Anterior cingulate cortex (tissue), 58 donors: ENCODE measurements at regions not wholly inside any gene's neighbourhood (a gene's known extent, or its start where the extent isn't known, plus 50 kb on each side); places are given as distances from the start of the nearest gene placed in this dataset.
"Not testable (repeated sequence)": the region's sequence is repeated elsewhere in the genome, so short reads cannot be mapped to it uniquely, and the experiment has no call there.

Source experiments
- DNase-seq, 58 donors: peaks; one replicate each; lab custom pipeline; 2025; lab: John Stamatoyannopoulos, UW

- DNase-seq = not testable (repeated sequence)
Measured at GRCh38 chr1:120656116-120656515, 67.6 kb upstream of the NBPF26 start.

DNA sequence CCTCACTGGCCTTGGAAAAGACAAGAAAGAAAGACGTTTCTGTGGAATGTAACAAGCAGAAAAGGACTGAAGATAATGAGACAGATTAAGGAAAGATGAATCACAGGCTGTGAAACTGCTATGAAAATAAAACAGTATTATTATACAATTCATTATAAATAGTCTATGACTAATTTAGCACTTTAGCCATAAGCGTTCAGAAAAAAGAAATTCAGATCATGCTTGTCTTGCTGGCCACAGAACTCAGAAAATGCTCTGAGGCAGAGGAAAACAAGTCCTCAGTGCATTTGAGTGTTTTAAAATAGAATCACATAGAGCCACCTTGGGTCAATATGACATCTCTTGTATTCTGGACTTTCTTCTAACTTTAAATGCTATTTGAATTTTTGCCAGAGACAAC, 65.9 kb upstream of the NBPF26 start:
- not testable (repeated sequence) for DNase-seq

GRCh38 chr1:120658622-120659021, 65.1 kb upstream of the NBPF26 start:
- DNase-seq = not testable (repeated sequence)

- not testable (repeated sequence) for DNase-seq
Measured at GRCh38 chr1:120659133-120659532, 64.6 kb upstream of the NBPF26 start.

GRCh38 chr1:120664376-120665249, 59.1 kb upstream of the NBPF26 start:
- not testable (repeated sequence) for DNase-seq

DNA sequence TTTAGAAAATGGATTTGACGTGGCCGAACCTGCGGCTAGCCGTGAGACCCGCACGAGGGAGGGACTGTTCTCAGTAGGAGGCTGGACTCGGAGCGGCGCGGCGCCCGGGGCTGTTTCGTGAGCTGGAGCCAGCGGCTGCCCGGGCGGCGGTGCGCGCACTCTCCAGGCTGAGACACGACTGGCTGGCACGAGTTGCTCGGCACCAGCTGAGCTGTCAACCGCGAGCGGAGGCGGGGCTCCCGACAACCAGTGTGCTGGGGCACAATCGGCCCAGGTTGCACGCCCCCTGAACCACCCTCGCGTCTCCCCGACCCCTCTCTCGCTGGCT, 58.5 kb upstream of the NBPF26 start:
- not testable (repeated sequence) for DNase-seq

GRCh38 chr1:120668187-120668586, 55.6 kb upstream of the NBPF26 start:
- not testable (repeated sequence) for DNase-seq
